Activated CD8-positive, alpha-beta memory T cell treated with anti-CD3 and anti-CD28 coated beads for 36 hours (primary cell): ENCODE measurements at regions not wholly inside any gene's neighbourhood (a gene's known extent, or its start where the extent isn't known, plus 50 kb on each side); places are given as distances from the start of the nearest gene placed in this dataset.
"Not testable (repeated sequence)": the region's sequence is repeated elsewhere in the genome, so short reads cannot be mapped to it uniquely, and the experiment has no call there.

Experiments used
- CTCF ChIA-PET: fragments of 350-600 bp; sonication (Branson Sonifier 250); formaldehyde crosslinking; loops from one replicate; lab custom pipeline; 2021; ENCODE audit warnings: antibody characterized with exemption; lab: Charles Lee
- POLR2A ChIA-PET: fragments of 350-600 bp; sonication (Branson Sonifier 250); formaldehyde crosslinking; loops from one replicate; lab custom pipeline; 2021; ENCODE audit warnings: antibody characterized with exemption; lab: Charles Lee

- POLR2A ChIA-PET = no interaction called here
- CTCF ChIA-PET = no interaction called here
Measured at GRCh38 chr14:105926373-105927095, 400.2 kb downstream of the TMEM121 start.

GRCh38 chr14:105927096-105928060 lies 401.0 kb downstream of the TMEM121 start:
- CTCF ChIA-PET = no interaction called here
- POLR2A ChIA-PET = no interaction called here

- CTCF ChIA-PET, POLR2A ChIA-PET: not testable (repeated sequence)
Measured at GRCh38 chr14:105928171-105929111, 402.1 kb downstream of the TMEM121 start.

GRCh38 chr14:105929327-105930081 lies 403.1 kb downstream of the TMEM121 start:
- POLR2A ChIA-PET = no interaction called here
- CTCF ChIA-PET = no interaction called here

- POLR2A ChIA-PET = no interaction called here
- CTCF ChIA-PET = no interaction called here
Measured at GRCh38 chr14:105930572-105930971, 404.2 kb downstream of the TMEM121 start.

GRCh38 chr14:105931808-105932483 lies 405.6 kb downstream of the TMEM121 start:
- POLR2A ChIA-PET = no interaction called here
- CTCF ChIA-PET = no interaction called here

- POLR2A ChIA-PET = no interaction called here
- CTCF ChIA-PET = interaction anchor here (1.8 kb wide), 1 partner anchor 11 kb away, joined by 7 read pairs; no protein-coding TSS in a partner anchor
Measured at GRCh38 chr14:105933238-105933637, 406.9 kb downstream of the TMEM121 start.

- ChIA-PET POLR2A (no interaction called here), CTCF (interaction anchor here (1.5 kb wide), 1 partner anchor 9 kb away, joined by 6 read pairs; no protein-coding TSS in a partner anchor)
Measured at GRCh38 chr14:105935384-105935783, 409.0 kb downstream of the TMEM121 start.

GRCh38 chr14:105937253-105938054 lies 411.1 kb downstream of the TMEM121 start:
- ChIA-PET CTCF (interaction anchor here (1.0 to 1.5 kb wide), 2 partner anchors 7 to 93 kb away, joined by 5 to 6 read pairs; no protein-coding TSS in a partner anchor), POLR2A (no interaction called here)

- CTCF ChIA-PET = no interaction called here
Measured at GRCh38 chr14:105938055-105938863, 411.9 kb downstream of the TMEM121 start.

GRCh38 chr14:105938959-105939358 lies 412.6 kb downstream of the TMEM121 start:
- ChIA-PET CTCF (no interaction called here), POLR2A (no interaction called here)

More at GRCh38 chr14:105938055-105938863, 411.9 kb downstream of the TMEM121 start:
- POLR2A ChIA-PET = no interaction called here

- CTCF ChIA-PET = no interaction called here
- POLR2A ChIA-PET = no interaction called here
Measured at GRCh38 chr14:105939810-105940508, 413.6 kb downstream of the TMEM121 start.

GRCh38 chr14:105940534-105941225 lies 414.3 kb downstream of the TMEM121 start:
- CTCF ChIA-PET = no interaction called here
- POLR2A ChIA-PET = no interaction called here

GRCh38 chr14:105941226-105942166 lies 415.1 kb downstream of the TMEM121 start:
- POLR2A ChIA-PET = no interaction called here
- CTCF ChIA-PET = no interaction called here
